Activated CD8-positive, alpha-beta T cell treated with anti-CD3 and anti-CD28 coated beads for 36 hours (primary cell): ENCODE measurements at regions not wholly inside any gene's neighbourhood (a gene's known extent, or its start where the extent isn't known, plus 50 kb on each side); places are given as distances from the start of the nearest gene placed in this dataset.
"Not testable (repeated sequence)": the region's sequence is repeated elsewhere in the genome, so short reads cannot be mapped to it uniquely, and the experiment has no call there.

Source experiments
- ATAC-seq: fragments of 200-7000 bp; cut with Tn5 transposase; one replicate; pipeline ENCODE4 v1.10.0; 2021; ENCODE audit warnings: mild to moderate bottlenecking, moderate library complexity
- CTCF ChIA-PET: fragments of 350-600 bp; sonication (Branson Sonifier 250); formaldehyde crosslinking; loops from one replicate; lab custom pipeline; 2021; ENCODE audit warnings: antibody characterized with exemption; lab: Charles Lee
- POLR2A ChIA-PET: fragments of 350-600 bp; sonication (Branson Sonifier 250); formaldehyde crosslinking; loops from one replicate; lab custom pipeline; 2021; ENCODE audit warnings: antibody characterized with exemption; lab: Charles Lee
- DNase-seq: peaks from one replicate; pipeline ENCODE4 v3.0.0-alpha.2; 2020
- H3K27ac Mint-ChIP-seq: one replicate; pipeline ENCODE4 v1.8.0; 2021; ENCODE audit warnings: mild to moderate bottlenecking, mixed read lengths
- H3K27me3 Mint-ChIP-seq: one replicate; pipeline ENCODE4 v1.8.0; 2021; ENCODE audit warnings: mixed read lengths
- H3K36me3 Mint-ChIP-seq: one replicate; pipeline ENCODE4 v1.8.0; 2021; ENCODE audit warnings: low read depth, mixed read lengths
- H3K4me1 Mint-ChIP-seq: one replicate; pipeline ENCODE4 v1.8.0; 2021; ENCODE audit warnings: low read depth, mixed read lengths
- H3K4me3 Mint-ChIP-seq: one replicate; pipeline ENCODE4 v1.8.0; 2021; ENCODE audit warnings: mild to moderate bottlenecking, moderate library complexity, mixed read lengths
- H3K9me3 Mint-ChIP-seq: one replicate; pipeline ENCODE4 v1.8.0; 2021; ENCODE audit warnings: mixed read lengths
- CTCF ChIP-seq: fragments of 200-600 bp; IDR thresholded peaks from one replicate; pipeline ENCODE4 v1.8.0; 2022; ENCODE audit warnings: antibody characterized with exemption, mild to moderate bottlenecking
- intact Hi-C: fragments of 100-400 bp; cut with micrococcal nuclease; formaldehyde crosslinking; loops from one replicate; pipeline ENCODE4 v1.10.0; 2022

GRCh38 chr6:101146389-101146788 is 247.1 kb upstream of the GRIK2 start:
- ATAC-seq = no peak
- intact Hi-C loops = no loop called here

GRCh38 chr6:101150226-101150625 is 243.3 kb upstream of the GRIK2 start:
- POLR2A ChIA-PET = no interaction called here
- no peak for TF ChIP-seq CTCF
- no peaks in the 10 kb centered on the region for H3K9me3 Mint-ChIP-seq
- DNase-seq = no peak
- H3K27ac Mint-ChIP-seq = no peak overlapping the region
- intact Hi-C loops = no loop called here
- no peaks in the 10 kb centered on the region for H3K4me1 Mint-ChIP-seq
- ATAC-seq = no peak
- CTCF ChIA-PET = no interaction called here
- H3K27me3 Mint-ChIP-seq = no peaks in the 10 kb centered on the region
- no peaks in the 10 kb centered on the region for H3K36me3 Mint-ChIP-seq
- no peak overlapping the region for H3K4me3 Mint-ChIP-seq

More at GRCh38 chr6:101146389-101146788, 247.1 kb upstream of the GRIK2 start:
- TF ChIP-seq CTCF = no peak
- no peaks in the 10 kb centered on the region for H3K27me3 Mint-ChIP-seq
- no peak overlapping the region for H3K4me3 Mint-ChIP-seq
- H3K9me3 Mint-ChIP-seq = no peaks in the 10 kb centered on the region
- no peak for DNase-seq
- H3K36me3 Mint-ChIP-seq = no peaks in the 10 kb centered on the region
- no peaks in the 10 kb centered on the region for H3K4me1 Mint-ChIP-seq
- POLR2A ChIA-PET = no interaction called here
- CTCF ChIA-PET = no interaction called here
- H3K27ac Mint-ChIP-seq = no peak overlapping the region

GRCh38 chr6:101157638-101158037 is 235.9 kb upstream of the GRIK2 start:
- H3K4me3 Mint-ChIP-seq, POLR2A ChIA-PET, H3K27me3 Mint-ChIP-seq: not testable (repeated sequence)

GRCh38 chr6:101163611-101164010 is 229.9 kb upstream of the GRIK2 start:
- TF ChIP-seq CTCF = no peak
- ATAC-seq = no peak
- CTCF ChIA-PET = no interaction called here
- POLR2A ChIA-PET = no interaction called here
- no peaks in the 10 kb centered on the region for H3K36me3 Mint-ChIP-seq
- no peaks in the 10 kb centered on the region for H3K27me3 Mint-ChIP-seq
- H3K4me3 Mint-ChIP-seq = no peak overlapping the region
- no peak overlapping the region for H3K27ac Mint-ChIP-seq
- intact Hi-C loops = no loop called here
- H3K4me1 Mint-ChIP-seq = no peaks in the 10 kb centered on the region
- H3K9me3 Mint-ChIP-seq = peaks cover 1% of the 10 kb centered on the region
- no peak for DNase-seq

More at GRCh38 chr6:101157638-101158037, 235.9 kb upstream of the GRIK2 start:
- H3K36me3 Mint-ChIP-seq, CTCF ChIA-PET, intact Hi-C loops, H3K4me1 Mint-ChIP-seq, DNase-seq, ATAC-seq, H3K9me3 Mint-ChIP-seq, H3K27ac Mint-ChIP-seq: not testable (repeated sequence)

GRCh38 chr6:101167638-101168037 is 225.9 kb upstream of the GRIK2 start:
- no peak for ATAC-seq
- no peak for DNase-seq
- Mint-ChIP-seq H3K27me3 (no peaks in the 10 kb centered on the region), H3K27ac (no peak overlapping the region), H3K9me3 (peaks cover 20% of the 10 kb centered on the region), H3K4me3 (no peak overlapping the region), H3K4me1 (no peaks in the 10 kb centered on the region), H3K36me3 (no peaks in the 10 kb centered on the region)
- intact Hi-C loops = no loop called here
- ChIA-PET POLR2A (no interaction called here), CTCF (no interaction called here)
- no peak for TF ChIP-seq CTCF

- intact Hi-C loops, POLR2A ChIA-PET, H3K36me3 Mint-ChIP-seq: not testable (repeated sequence)
Observed at GRCh38 chr6:101171049-101171448, 222.5 kb upstream of the GRIK2 start.

More at GRCh38 chr6:101171049-101171448, 222.5 kb upstream of the GRIK2 start:
- DNase-seq, H3K27me3 Mint-ChIP-seq, ATAC-seq, H3K4me3 Mint-ChIP-seq, H3K4me1 Mint-ChIP-seq, CTCF ChIA-PET, H3K27ac Mint-ChIP-seq: not testable (repeated sequence)
- H3K9me3 Mint-ChIP-seq = peaks cover 20% of the 10 kb centered on the region
